ENCODE measurements at regions not wholly inside any gene's neighbourhood (a gene's known extent, or its start where the extent isn't known, plus 50 kb on each side); places are given as distances from the start of the nearest gene placed in this dataset.

- DNase-seq, result no peak
Observed at GRCh38 chr15:70214276-70214675, 116.6 kb upstream of the TLE3 start.

GRCh38 chr15:70213794-70214193, 116.1 kb upstream of the TLE3 start:
- DNase-seq, result no peak

GRCh38 chr15:70212963-70213315, 115.2 kb upstream of the TLE3 start:
- DNase-seq, result no peak

GRCh38 chr15:70212286-70212962, 114.7 kb upstream of the TLE3 start:
- DNase-seq, result peak; percentile 45

- no peak for DNase-seq
Observed at GRCh38 chr15:70210528-70210927, 112.8 kb upstream of the TLE3 start.

GRCh38 chr15:70210076-70210475, 112.4 kb upstream of the TLE3 start:
- DNase-seq, result no peak

- no peak for DNase-seq
Observed at GRCh38 chr15:70209499-70209898, 111.8 kb upstream of the TLE3 start.

- DNase-seq, result no peak
Observed at GRCh38 chr15:70208332-70208731, 110.6 kb upstream of the TLE3 start.

GRCh38 chr15:70206668-70207067, 109.0 kb upstream of the TLE3 start:
- DNase-seq, result no peak

- no peak for DNase-seq
Observed at GRCh38 chr15:70204652-70205051, 106.9 kb upstream of the TLE3 start.

GRCh38 chr15:70203981-70204560, 106.4 kb upstream of the TLE3 start:
- no peak for DNase-seq

GRCh38 chr15:70202756-70203155, 105.0 kb upstream of the TLE3 start:
- DNase-seq, result no peak

- no peak for DNase-seq
Observed at GRCh38 chr15:70201425-70201775, 103.7 kb upstream of the TLE3 start.

- DNase-seq, result no peak
Observed at GRCh38 chr15:70200511-70201424, 103.1 kb upstream of the TLE3 start.

GRCh38 chr15:70199540-70200410, 102.1 kb upstream of the TLE3 start:
- no peak for DNase-seq

GRCh38 chr15:70199124-70199482, 101.4 kb upstream of the TLE3 start:
- DNase-seq, result no peak

- DNase-seq, result no peak
Observed at GRCh38 chr15:70198441-70199123, 100.9 kb upstream of the TLE3 start.

- DNase-seq, result no peak
Observed at GRCh38 chr15:70197945-70198361, 100.2 kb upstream of the TLE3 start.

- no peak for DNase-seq
Observed at GRCh38 chr15:70197318-70197944, 99.7 kb upstream of the TLE3 start.

- DNase-seq, result peak; percentile 84
Observed at GRCh38 chr15:70196372-70197316, 98.9 kb upstream of the TLE3 start.

Measured in NCI-H2029 (cell line).